SK-N-SH (cell line): ENCODE measurements at regions not wholly inside any gene's neighbourhood (a gene's known extent, or its start where the extent isn't known, plus 50 kb on each side); places are given as distances from the start of the nearest gene placed in this dataset.

Experiments used
- CTCF ChIP-seq: fragments of 200-600 bp; sonication (generic); IDR thresholded peaks from 2 replicates; pipeline ENCODE4 v1.6.1; 2017; ENCODE audit warnings: antibody characterized with exemption, mild to moderate bottlenecking, moderate library complexity
- EP300 ChIP-seq, 2 experiments: IDR thresholded peaks; 2 replicates each; pipeline versions ENCODE4 v1.4.0 to v1.6.1; 2012; ENCODE audit warnings: borderline replicate concordance in 1 of 2, low read depth in 1 of 2, low read length in 1 of 2
- JUND ChIP-seq: IDR thresholded peaks from 2 replicates; pipeline ENCODE4 v1.4.0; 2012
- MAX ChIP-seq: IDR thresholded peaks from 2 replicates; pipeline ENCODE4 v1.4.0; 2012; ENCODE audit warnings: low read depth
- PBX3 ChIP-seq: IDR thresholded peaks from 2 replicates; pipeline ENCODE4; 2012
- POLR2AphosphoS5 ChIP-seq: IDR thresholded peaks from 2 replicates; pipeline ENCODE4 v1.6.1; 2012; ENCODE audit warnings: low read depth, low read length
- RCOR1 ChIP-seq: fragments of 150-350 bp; IDR thresholded peaks from 2 replicates; pipeline ENCODE4 v1.6.1; 2017; ENCODE audit warnings: antibody characterized with exemption, low read length
- RFX5 ChIP-seq: IDR thresholded peaks from 2 replicates; pipeline ENCODE4 v1.6.1; 2012; ENCODE audit warnings: mild to moderate bottlenecking, improper control_type of control experiment, low read length
- SIN3A ChIP-seq: IDR thresholded peaks from 2 replicates; pipeline ENCODE4 v1.6.1; 2012; ENCODE audit warnings: low read depth, mild to moderate bottlenecking, low read length, moderate library complexity, borderline replicate concordance
- TCF12 ChIP-seq: IDR thresholded peaks from 2 replicates; pipeline ENCODE4 v1.4.0; 2012
- USF1 ChIP-seq: IDR thresholded peaks from 2 replicates; pipeline ENCODE4 v1.4.0; 2012; ENCODE audit warnings: low read depth, borderline replicate concordance
- YY1 ChIP-seq: IDR thresholded peaks from 2 replicates; pipeline ENCODE4 v1.4.0; 2012; ENCODE audit warnings: low read depth, mild to moderate bottlenecking

- TF ChIP-seq RCOR1 (no peak), TCF12 (no peak), SIN3A (no peak), EP300 (IDR thresholded peaks at IDR 0.05; ENCODE audit: borderline replicate concordance in 1 of 2, low read depth in 1 of 2, low read length in 1 of 2) (no peak), CTCF (no peak), RFX5 (no peak), USF1 (no peak), POLR2AphosphoS5 (no peak), PBX3 (peak; percentile 26; the same call in 1 of the 2 replicates), JUND (no peak), MAX (no peak), YY1 (no peak)
Measured at GRCh38 chr1:101150670-101151069, 86.1 kb upstream of the S1PR1 start.
